ENCODE measurements at regions not wholly inside any gene's neighbourhood (a gene's known extent, or its start where the extent isn't known, plus 50 kb on each side); places are given as distances from the start of the nearest gene placed in this dataset.

DNA sequence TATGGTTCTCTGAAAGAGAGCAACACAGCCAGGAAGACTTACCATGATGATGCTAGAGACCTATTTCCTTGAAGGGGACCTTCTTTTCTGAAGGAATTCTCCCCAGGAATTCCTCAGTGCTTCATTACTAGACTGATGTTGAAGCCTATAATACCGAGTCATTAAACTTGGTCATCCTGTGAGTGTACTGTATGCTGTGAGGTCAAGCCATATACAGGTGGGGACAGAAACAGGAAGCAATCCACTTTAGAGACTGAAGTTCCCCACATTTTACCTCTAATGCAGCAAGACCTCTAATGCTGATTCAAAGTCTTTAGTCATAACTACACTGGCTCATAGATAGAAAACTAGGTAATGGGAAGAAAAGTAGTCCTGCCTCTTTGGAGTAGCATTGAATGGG, 77.1 kb upstream of the RASEF start:
- TF ChIP-seq, protein P1, sequence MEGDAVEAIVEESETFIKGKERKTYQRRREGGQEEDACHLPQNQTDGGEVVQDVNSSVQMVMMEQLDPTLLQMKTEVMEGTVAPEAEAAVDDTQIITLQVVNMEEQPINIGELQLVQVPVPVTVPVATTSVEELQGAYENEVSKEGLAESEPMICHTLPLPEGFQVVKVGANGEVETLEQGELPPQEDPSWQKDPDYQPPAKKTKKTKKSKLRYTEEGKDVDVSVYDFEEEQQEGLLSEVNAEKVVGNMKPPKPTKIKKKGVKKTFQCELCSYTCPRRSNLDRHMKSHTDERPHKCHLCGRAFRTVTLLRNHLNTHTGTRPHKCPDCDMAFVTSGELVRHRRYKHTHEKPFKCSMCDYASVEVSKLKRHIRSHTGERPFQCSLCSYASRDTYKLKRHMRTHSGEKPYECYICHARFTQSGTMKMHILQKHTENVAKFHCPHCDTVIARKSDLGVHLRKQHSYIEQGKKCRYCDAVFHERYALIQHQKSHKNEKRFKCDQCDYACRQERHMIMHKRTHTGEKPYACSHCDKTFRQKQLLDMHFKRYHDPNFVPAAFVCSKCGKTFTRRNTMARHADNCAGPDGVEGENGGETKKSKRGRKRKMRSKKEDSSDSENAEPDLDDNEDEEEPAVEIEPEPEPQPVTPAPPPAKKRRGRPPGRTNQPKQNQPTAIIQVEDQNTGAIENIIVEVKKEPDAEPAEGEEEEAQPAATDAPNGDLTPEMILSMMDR (IDR thresholded peaks at IDR 0.05) = no peak
- TF ChIP-seq EZH2phosphoT487 (IDR thresholded peaks at IDR 0.05) (no peak), EZH2 (IDR thresholded peaks at IDR 0.05) (no peak)
